ENCODE measurements at regions not wholly inside any gene's neighbourhood (a gene's known extent, or its start where the extent isn't known, plus 50 kb on each side); places are given as distances from the start of the nearest gene placed in this dataset.

DNA sequence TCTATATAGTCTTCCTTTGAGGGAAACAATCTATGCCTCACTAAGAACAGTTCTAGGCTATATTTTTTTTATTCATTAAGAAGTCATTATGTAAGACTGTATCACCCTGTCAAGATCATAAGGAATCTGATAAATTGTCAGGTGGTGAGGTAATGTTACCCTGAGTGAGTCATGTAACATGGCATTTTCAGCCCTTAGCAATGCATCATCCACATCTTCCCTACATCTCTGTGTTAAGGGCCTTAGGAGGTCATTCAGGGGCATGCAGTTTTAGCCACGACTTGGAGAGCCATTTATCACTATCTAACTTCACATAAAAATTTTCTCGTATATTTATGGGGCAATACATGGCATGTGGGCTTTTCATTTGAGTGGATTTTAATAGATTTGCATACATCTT is 924.5 kb upstream of the MBL2 start:
- Histone ChIP-seq H3K4me1 (no peaks in the 10 kb centered on the region), H3K36me3 (replicated peaks in 1 of 2; ENCODE audit: insufficient read depth in 1 of 2, low read depth in 2 of 2) (no peaks in the 10 kb centered on the region), H3K9me3 (no peaks in the 10 kb centered on the region), H3K27me3 (no peaks in the 10 kb centered on the region), H3K4me3 (no peak overlapping the region), H3K27ac (no peak overlapping the region)
- intact Hi-C loops (cut with DNase I), result no loop called here
- TF ChIP-seq, protein P1, sequence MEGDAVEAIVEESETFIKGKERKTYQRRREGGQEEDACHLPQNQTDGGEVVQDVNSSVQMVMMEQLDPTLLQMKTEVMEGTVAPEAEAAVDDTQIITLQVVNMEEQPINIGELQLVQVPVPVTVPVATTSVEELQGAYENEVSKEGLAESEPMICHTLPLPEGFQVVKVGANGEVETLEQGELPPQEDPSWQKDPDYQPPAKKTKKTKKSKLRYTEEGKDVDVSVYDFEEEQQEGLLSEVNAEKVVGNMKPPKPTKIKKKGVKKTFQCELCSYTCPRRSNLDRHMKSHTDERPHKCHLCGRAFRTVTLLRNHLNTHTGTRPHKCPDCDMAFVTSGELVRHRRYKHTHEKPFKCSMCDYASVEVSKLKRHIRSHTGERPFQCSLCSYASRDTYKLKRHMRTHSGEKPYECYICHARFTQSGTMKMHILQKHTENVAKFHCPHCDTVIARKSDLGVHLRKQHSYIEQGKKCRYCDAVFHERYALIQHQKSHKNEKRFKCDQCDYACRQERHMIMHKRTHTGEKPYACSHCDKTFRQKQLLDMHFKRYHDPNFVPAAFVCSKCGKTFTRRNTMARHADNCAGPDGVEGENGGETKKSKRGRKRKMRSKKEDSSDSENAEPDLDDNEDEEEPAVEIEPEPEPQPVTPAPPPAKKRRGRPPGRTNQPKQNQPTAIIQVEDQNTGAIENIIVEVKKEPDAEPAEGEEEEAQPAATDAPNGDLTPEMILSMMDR (IDR thresholded peaks at IDR 0.05), result no peak
- TF ChIP-seq POLR2A (IDR thresholded peaks at IDR 0.05), result no peak
- DNase-seq (no peak), ATAC-seq (no peak)
- WGBS, 2 donors, result 28 to 35% methylated on average over 2 of the region's 2 CpGs

DNA sequence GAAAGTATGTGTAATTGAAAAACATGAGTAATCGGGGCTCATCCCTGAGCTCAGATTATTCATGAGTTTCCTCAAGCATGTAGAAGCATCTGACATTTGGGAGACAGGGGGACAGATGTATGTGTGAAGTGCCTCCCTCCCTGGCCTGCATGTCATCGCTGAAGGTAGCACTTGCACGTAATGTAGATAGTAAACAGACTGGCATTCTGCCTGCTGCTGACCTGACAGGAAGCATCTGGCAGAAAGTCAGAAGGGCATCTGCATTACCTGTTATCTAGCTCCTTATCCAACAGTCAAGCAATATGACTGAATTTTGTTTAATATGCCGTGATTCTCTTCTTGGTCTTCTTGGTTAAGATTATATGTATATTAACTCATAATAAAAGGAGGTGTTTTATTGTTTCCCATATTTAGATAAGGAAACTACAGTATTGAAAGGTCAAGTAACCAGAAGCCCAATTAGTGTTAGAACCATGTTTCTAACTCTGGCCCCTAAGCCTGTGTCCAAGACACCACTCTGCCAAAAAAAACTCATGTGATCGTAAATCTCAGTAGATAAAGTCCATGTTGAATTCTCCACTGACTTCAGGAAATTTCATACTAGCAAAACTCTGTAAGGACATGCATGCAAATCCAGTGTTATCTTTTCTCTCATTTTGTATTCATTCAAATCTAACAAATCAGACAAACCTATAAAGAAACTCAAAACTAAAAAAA is 918.1 kb upstream of the MBL2 start:
- intact Hi-C loops (cut with DNase I), result no loop called here
- 48 to 53% methylated on average over 5 of the region's 5 CpGs for WGBS, 2 donors
- Histone ChIP-seq H3K4me1 (no peaks in the 10 kb centered on the region), H3K27me3 (no peaks in the 10 kb centered on the region), H3K4me3 (no peak overlapping the region), H3K27ac (no peak overlapping the region), H3K36me3 (replicated peaks in 1 of 2; ENCODE audit: insufficient read depth in 1 of 2, low read depth in 2 of 2) (no peaks in the 10 kb centered on the region), H3K9me3 (no peaks in the 10 kb centered on the region)
- ATAC-seq, result no peak
- no peak for DNase-seq
- TF ChIP-seq POLR2A (IDR thresholded peaks at IDR 0.05), result no peak
- TF ChIP-seq, protein P1 (IDR thresholded peaks at IDR 0.05), result no peak

DNA sequence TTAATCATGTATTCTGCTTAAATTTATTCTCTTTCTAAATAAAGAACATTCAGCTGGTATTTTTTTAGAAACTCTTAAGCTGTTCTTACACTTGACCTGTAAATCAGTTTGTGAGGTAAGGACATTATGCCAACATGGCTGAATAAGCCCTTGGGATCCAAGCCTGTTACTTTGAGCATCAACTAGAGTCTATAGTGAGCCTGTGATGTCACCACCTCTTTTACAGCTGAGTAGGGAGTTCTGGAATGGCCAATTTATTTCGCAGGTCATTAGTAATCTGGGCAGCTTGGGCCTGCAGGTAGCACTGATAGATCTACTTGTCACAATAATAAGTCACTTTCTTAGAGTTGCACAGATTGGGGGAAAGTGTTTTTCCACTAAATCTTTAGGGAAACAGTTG is 915.2 kb upstream of the MBL2 start:
- Histone ChIP-seq H3K4me1 (no peaks in the 10 kb centered on the region), H3K27ac (no peak overlapping the region), H3K4me3 (no peak overlapping the region), H3K36me3 (replicated peaks in 1 of 2; ENCODE audit: insufficient read depth in 1 of 2, low read depth in 2 of 2) (no peaks in the 10 kb centered on the region), H3K9me3 (no peaks in the 10 kb centered on the region), H3K27me3 (no peaks in the 10 kb centered on the region)
- ATAC-seq, result no peak
- no peak for DNase-seq
- intact Hi-C loops (cut with DNase I), result no loop called here
- WGBS, 2 donors, result 71 to 73% methylated on average over 1 of the region's 1 CpG
- TF ChIP-seq, protein P1 (IDR thresholded peaks at IDR 0.05), result no peak
- no peak for TF ChIP-seq POLR2A (IDR thresholded peaks at IDR 0.05)

DNA sequence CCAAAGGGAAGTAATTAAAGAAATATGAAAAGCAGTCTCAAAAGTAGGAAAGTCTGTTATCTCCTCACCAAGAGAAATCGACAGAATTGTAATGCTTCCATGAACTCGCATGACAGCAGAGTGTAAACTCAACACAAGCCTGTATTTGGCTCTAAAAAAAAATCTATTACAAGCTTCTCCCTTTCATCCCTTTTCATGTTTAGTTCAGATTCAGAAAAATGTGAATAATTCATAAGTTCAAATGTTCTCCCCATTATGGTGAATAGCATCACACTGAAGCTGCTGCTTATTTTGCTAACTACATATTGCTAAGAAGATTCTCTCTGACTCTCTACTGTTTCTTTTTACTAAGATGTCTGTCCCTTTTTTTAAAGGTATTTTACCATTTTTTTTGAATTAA is 910.3 kb upstream of the MBL2 start:
- Histone ChIP-seq H3K27me3 (no peaks in the 10 kb centered on the region), H3K27ac (no peak overlapping the region), H3K4me3 (no peak overlapping the region), H3K36me3 (replicated peaks in 1 of 2; ENCODE audit: insufficient read depth in 1 of 2, low read depth in 2 of 2) (no peaks in the 10 kb centered on the region), H3K9me3 (no peaks in the 10 kb centered on the region), H3K4me1 (no peaks in the 10 kb centered on the region)
- intact Hi-C loops (cut with DNase I), result no loop called here
- DNase-seq (no peak), ATAC-seq (no peak)
- TF ChIP-seq, protein P1 (IDR thresholded peaks at IDR 0.05), result no peak
- TF ChIP-seq POLR2A (IDR thresholded peaks at IDR 0.05), result no peak
- 83 to 89% methylated on average over 2 of the region's 2 CpGs for WGBS, 2 donors

DNA sequence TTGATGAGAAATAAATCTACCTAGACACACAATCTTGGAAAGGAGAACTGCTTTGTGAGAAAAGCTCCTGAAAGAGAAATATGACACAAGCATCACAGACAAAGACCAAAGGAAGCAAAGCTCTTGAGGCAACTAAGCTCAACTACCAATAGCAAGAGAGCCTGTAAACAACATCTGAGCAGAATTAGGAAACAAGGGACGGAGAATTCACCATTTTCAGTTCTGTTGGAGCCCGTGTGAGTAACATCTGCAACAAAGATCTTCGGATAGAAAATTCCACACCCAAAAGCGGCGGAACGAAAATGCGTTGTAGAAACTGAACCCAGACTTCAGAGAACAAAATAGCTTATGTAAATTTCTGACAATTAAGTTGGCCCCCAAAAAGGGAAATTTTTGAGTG is 909.9 kb upstream of the MBL2 start:
- H3K4me3 ChIP-seq, result no peak overlapping the region
- DNase-seq (no peak), ATAC-seq (no peak)
- WGBS, 2 donors, result 67 to 77% methylated on average over 7 of the region's 7 CpGs
- intact Hi-C loops (cut with DNase I), result no loop called here
- no peaks in the 10 kb centered on the region for H3K9me3 ChIP-seq
- no peaks in the 10 kb centered on the region for H3K27me3 ChIP-seq
- TF ChIP-seq, protein P1 (IDR thresholded peaks at IDR 0.05), result no peak
- TF ChIP-seq POLR2A (IDR thresholded peaks at IDR 0.05), result no peak
- no peak overlapping the region for H3K27ac ChIP-seq
- H3K4me1 ChIP-seq, result no peaks in the 10 kb centered on the region
- no peaks in the 10 kb centered on the region for H3K36me3 ChIP-seq (replicated peaks in 1 of 2; ENCODE audit: insufficient read depth in 1 of 2, low read depth in 2 of 2)
